HG03460 (cell line): ENCODE measurements at regions not wholly inside any gene's neighbourhood (a gene's known extent, or its start where the extent isn't known, plus 50 kb on each side); places are given as distances from the start of the nearest gene placed in this dataset.
"Not testable (repeated sequence)": the region's sequence is repeated elsewhere in the genome, so short reads cannot be mapped to it uniquely, and the experiment has no call there.

Experiments
- ATAC-seq: cut with Tn5 transposase; IDR thresholded peaks from one replicate; pipeline ENCODE4 v1.9.1; 2021; ENCODE audit not compliant: unreplicated experiment

GRCh38 chr15:59904450-59905135, 99.5 kb upstream of the FOXB1 start:
- ATAC-seq = no peak

- ATAC-seq = no peak
Measured at GRCh38 chr15:59896663-59897074, 107.4 kb upstream of the FOXB1 start.

GRCh38 chr15:59894835-59895234, 109.3 kb upstream of the FOXB1 start:
- no peak for ATAC-seq

- ATAC-seq = no peak
Measured at GRCh38 chr15:59892985-59893384, 111.1 kb upstream of the FOXB1 start.

GRCh38 chr15:59887870-59888269, 116.2 kb upstream of the FOXB1 start:
- not testable (repeated sequence) for ATAC-seq

- ATAC-seq = no peak
Measured at GRCh38 chr15:59887211-59887610, 116.9 kb upstream of the FOXB1 start.

GRCh38 chr15:59886441-59886840, 117.7 kb upstream of the FOXB1 start:
- ATAC-seq = no peak

GRCh38 chr15:59885832-59886231, 118.3 kb upstream of the FOXB1 start:
- ATAC-seq = no peak

GRCh38 chr15:59879506-59880265, 124.4 kb upstream of the FOXB1 start:
- no peak for ATAC-seq

GRCh38 chr15:59876140-59876539, 128.0 kb upstream of the FOXB1 start:
- no peak for ATAC-seq

GRCh38 chr15:59873644-59874272, 130.4 kb upstream of the FOXB1 start:
- no peak for ATAC-seq

- ATAC-seq = no peak
Measured at GRCh38 chr15:59867086-59867855, 136.8 kb upstream of the FOXB1 start.

GRCh38 chr15:59866642-59867041, 137.5 kb upstream of the FOXB1 start:
- no peak for ATAC-seq

GRCh38 chr15:59862191-59863155, 141.6 kb upstream of the FOXB1 start:
- no peak for ATAC-seq

GRCh38 chr15:59847968-59848367, 156.1 kb upstream of the FOXB1 start:
- no peak for ATAC-seq

- ATAC-seq = no peak
Measured at GRCh38 chr15:59845942-59846499, 156.9 kb upstream of the BNIP2 start.

GRCh38 chr15:59843609-59844008, 154.5 kb upstream of the BNIP2 start:
- ATAC-seq = no peak

GRCh38 chr15:59841036-59841435, 151.9 kb upstream of the BNIP2 start:
- no peak for ATAC-seq

GRCh38 chr15:59839906-59840305, 150.8 kb upstream of the BNIP2 start:
- ATAC-seq = no peak

GRCh38 chr15:59838900-59839299, 149.8 kb upstream of the BNIP2 start:
- ATAC-seq = no peak
